CD14-positive monocyte (primary cell): ENCODE measurements at regions not wholly inside any gene's neighbourhood (a gene's known extent, or its start where the extent isn't known, plus 50 kb on each side); places are given as distances from the start of the nearest gene placed in this dataset.
"Not testable (repeated sequence)": the region's sequence is repeated elsewhere in the genome, so short reads cannot be mapped to it uniquely, and the experiment has no call there.

Experiments used
- DNase-seq, 3 donors: peaks; one replicate each; pipeline ENCODE4 v3.0.0-alpha.2; 2011 to 2022
- H2AFZ ChIP-seq: 2 replicates; pipeline ENCODE4 v1.6.0; 2012; ENCODE audit warnings: mild to moderate bottlenecking, low read depth, low read length, inconsistent platforms; ENCODE audit not compliant: insufficient read depth, poor library complexity, severe bottlenecking
- H3K27ac ChIP-seq, 2 donors: 1 replicate in 1 of 2; 2 replicates in 1 of 2; pipeline ENCODE4 v1.5.1; 2012 to 2013; ENCODE audit warnings: low read length in 2 of 2, control low read depth in 1 of 2, inconsistent platforms in 1 of 2, low read depth in 1 of 2, mild to moderate bottlenecking in 1 of 2
- H3K27me3 ChIP-seq, 2 donors: one replicate each; pipeline versions ENCODE4 v1.6.0 to v1.6.1; 2011 to 2013; ENCODE audit warnings: low read length in 2 of 2; ENCODE audit not compliant: control insufficient read depth in 2 of 2, insufficient read depth in 2 of 2
- H3K36me3 ChIP-seq, 2 donors: replicated peaks in 1 of 2; 1 replicate in 1 of 2; 2 replicates in 1 of 2; pipeline versions ENCODE4 v1.5.1 to v1.6.1; 2012 to 2013; ENCODE audit warnings: low read length in 2 of 2, control low read depth in 1 of 2, inconsistent platforms in 1 of 2, mild to moderate bottlenecking in 1 of 2; ENCODE audit not compliant: insufficient read depth in 2 of 2, control insufficient read depth in 1 of 2
- H3K4me1 ChIP-seq, 2 donors: 1 replicate in 1 of 2; 2 replicates in 1 of 2; pipeline versions ENCODE4 v1.5.1 to v1.6.1; 2012 to 2013; ENCODE audit warnings: low read length in 2 of 2, control low read depth in 1 of 2, inconsistent platforms in 1 of 2, mild to moderate bottlenecking in 1 of 2, moderate library complexity in 1 of 2; ENCODE audit not compliant: insufficient read depth in 2 of 2, control insufficient read depth in 1 of 2
- H3K4me2 ChIP-seq: replicated peaks from 2 replicates; pipeline ENCODE3; 2012; ENCODE audit warnings: low read length, moderate library complexity, mild to moderate bottlenecking; ENCODE audit not compliant: poor library complexity, severe bottlenecking; ENCODE audit errors: extremely low read depth
- H3K4me3 ChIP-seq, 3 experiments: fragments of 200-600 bp in 1 of 3; sonication (generic) in 1 of 3; replicated peaks in 1 of 3; 1 replicate in 2 of 3; 2 replicates in 1 of 3; pipeline ENCODE4 v1.5.1; 2011 to 2013; ENCODE audit warnings: low read length in 3 of 3, mild to moderate bottlenecking in 3 of 3, control low read depth in 2 of 3, low read depth in 2 of 3, inconsistent platforms in 1 of 3, moderate library complexity in 1 of 3
- H3K79me2 ChIP-seq: 2 replicates; pipeline ENCODE4 v1.6.0; 2012; ENCODE audit warnings: mild to moderate bottlenecking, control low read depth, inconsistent platforms, low read length, moderate library complexity; ENCODE audit not compliant: insufficient read depth
- H3K9ac ChIP-seq: 2 replicates; pipeline ENCODE4 v1.6.0; 2017; ENCODE audit warnings: low read length, mild to moderate bottlenecking; ENCODE audit not compliant: insufficient read depth, poor library complexity, severe bottlenecking
- H3K9me3 ChIP-seq, 2 donors: replicated peaks in 1 of 2; 1 replicate in 1 of 2; 2 replicates in 1 of 2; pipeline versions ENCODE4 v1.5.1 to v1.6.1; 2012 to 2013; ENCODE audit warnings: low read length in 2 of 2, control low read depth in 1 of 2; ENCODE audit not compliant: control insufficient read depth in 1 of 2, insufficient read depth in 1 of 2
- H4K20me1 ChIP-seq: 2 replicates; pipeline ENCODE4 v1.6.0; 2012; ENCODE audit warnings: mild to moderate bottlenecking, low read length, control low read depth, moderate library complexity; ENCODE audit not compliant: insufficient read depth
- H3K27ac Mint-ChIP-seq, 7 donors: one replicate each; pipeline ENCODE4 v1.8.0; 2020; ENCODE audit warnings: mild to moderate bottlenecking in 7 of 7, mixed read lengths in 7 of 7, moderate library complexity in 6 of 7, inconsistent platforms in 2 of 7
- H3K27me3 Mint-ChIP-seq, 3 donors: one replicate each; pipeline ENCODE4 v1.8.0; 2021 to 2022; ENCODE audit warnings: low read depth in 3 of 3, mild to moderate bottlenecking in 3 of 3, mixed read lengths in 3 of 3, moderate library complexity in 3 of 3, inconsistent platforms in 1 of 3
- H3K36me3 Mint-ChIP-seq, 2 donors: one replicate each; pipeline ENCODE4 v1.8.0; 2020; ENCODE audit warnings: mixed read lengths in 2 of 2, inconsistent platforms in 1 of 2, mild to moderate bottlenecking in 1 of 2
- H3K4me1 Mint-ChIP-seq: one replicate; pipeline ENCODE4 v1.8.0; 2020; ENCODE audit warnings: mild to moderate bottlenecking, mixed read lengths
- H3K4me3 Mint-ChIP-seq, 2 donors: one replicate each; pipeline ENCODE4 v1.8.0; 2020; ENCODE audit warnings: mild to moderate bottlenecking in 2 of 2, mixed read lengths in 2 of 2, moderate library complexity in 1 of 2
- H3K9me3 Mint-ChIP-seq, 7 donors: one replicate each; pipeline ENCODE4 v1.8.0; 2020 to 2022; ENCODE audit warnings: mixed read lengths in 7 of 7, mild to moderate bottlenecking in 6 of 7, moderate library complexity in 6 of 7, inconsistent platforms in 2 of 7
- WGBS: methylation state at CpG from one replicate; pipeline ENCODE4 v1.1.5; 2013; ENCODE audit warnings: missing lambda C conversion rate; ENCODE audit not compliant: insufficient coverage; 5-methylcytosine and 5-hydroxymethylcytosine counted together
- intact Hi-C, 2 donors: fragments of 100-400 bp; cut with micrococcal nuclease; formaldehyde crosslinking; loops; one replicate each; pipeline versions ENCODE4 v1.15.0 to v1.15.1; 2023
- TF ChIP-seq, protein P1 (sequence below): fragments of 200-600 bp; IDR thresholded peaks from one replicate; pipeline ENCODE4 v1.8.0; 2022; ENCODE audit warnings: antibody characterized with exemption, mild to moderate bottlenecking

DNA sequence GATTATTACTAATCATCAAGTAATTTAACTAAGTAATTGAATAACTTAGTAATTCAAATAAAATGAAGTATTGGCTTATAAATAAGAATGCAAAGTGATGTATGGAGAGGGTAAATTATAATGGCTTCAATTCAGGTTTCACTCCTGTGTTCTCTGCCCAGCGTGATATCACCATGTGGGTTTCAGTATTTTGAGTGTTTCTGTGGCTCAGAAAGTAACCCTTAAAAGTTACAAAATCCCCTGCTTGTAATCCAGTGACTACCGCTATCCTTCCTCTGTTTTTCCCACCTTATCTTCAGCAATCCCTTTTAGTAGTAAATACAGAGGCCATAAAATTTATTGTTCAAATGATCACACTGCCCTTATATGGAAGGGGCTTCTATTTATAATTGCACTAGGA, 316.4 kb upstream of the CFAP20DC start:
- TF ChIP-seq, protein P1, sequence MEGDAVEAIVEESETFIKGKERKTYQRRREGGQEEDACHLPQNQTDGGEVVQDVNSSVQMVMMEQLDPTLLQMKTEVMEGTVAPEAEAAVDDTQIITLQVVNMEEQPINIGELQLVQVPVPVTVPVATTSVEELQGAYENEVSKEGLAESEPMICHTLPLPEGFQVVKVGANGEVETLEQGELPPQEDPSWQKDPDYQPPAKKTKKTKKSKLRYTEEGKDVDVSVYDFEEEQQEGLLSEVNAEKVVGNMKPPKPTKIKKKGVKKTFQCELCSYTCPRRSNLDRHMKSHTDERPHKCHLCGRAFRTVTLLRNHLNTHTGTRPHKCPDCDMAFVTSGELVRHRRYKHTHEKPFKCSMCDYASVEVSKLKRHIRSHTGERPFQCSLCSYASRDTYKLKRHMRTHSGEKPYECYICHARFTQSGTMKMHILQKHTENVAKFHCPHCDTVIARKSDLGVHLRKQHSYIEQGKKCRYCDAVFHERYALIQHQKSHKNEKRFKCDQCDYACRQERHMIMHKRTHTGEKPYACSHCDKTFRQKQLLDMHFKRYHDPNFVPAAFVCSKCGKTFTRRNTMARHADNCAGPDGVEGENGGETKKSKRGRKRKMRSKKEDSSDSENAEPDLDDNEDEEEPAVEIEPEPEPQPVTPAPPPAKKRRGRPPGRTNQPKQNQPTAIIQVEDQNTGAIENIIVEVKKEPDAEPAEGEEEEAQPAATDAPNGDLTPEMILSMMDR, result no peak
- peaks cover 0 to 2% (median 0%) of the 10 kb centered on the region in 3 donors for H3K27me3 Mint-ChIP-seq
- peaks cover 0 to 2% (median 0%) of the 10 kb centered on the region in 7 donors for H3K9me3 Mint-ChIP-seq
- H3K4me1 ChIP-seq, result peaks cover 9% of the 10 kb centered on the region in 2 donors
- no peaks in the 10 kb centered on the region for H3K27me3 ChIP-seq
- H3K4me1 Mint-ChIP-seq, result peaks cover 17% of the 10 kb centered on the region
- no peak for DNase-seq
- no peak overlapping the region for H3K9ac ChIP-seq
- no peaks in the 10 kb centered on the region for H3K79me2 ChIP-seq
- no peaks in the 10 kb centered on the region for H3K36me3 Mint-ChIP-seq
- no peak overlapping the region for H2AFZ ChIP-seq
- no peaks in the 10 kb centered on the region for H4K20me1 ChIP-seq
- intact Hi-C loops, result no loop called here
- no peak overlapping the region for H3K4me3 ChIP-seq
- H3K4me3 Mint-ChIP-seq, result no peak overlapping the region
- H3K4me2 ChIP-seq, result no peak overlapping the region
- no peaks in the 10 kb centered on the region for H3K36me3 ChIP-seq
- no CpG with 5 or more reads among the region's 2 CpGs for WGBS
- no peak overlapping the region for H3K27ac ChIP-seq
- no peaks in the 10 kb centered on the region for H3K9me3 ChIP-seq
- H3K27ac Mint-ChIP-seq, result no peak overlapping the region

DNA sequence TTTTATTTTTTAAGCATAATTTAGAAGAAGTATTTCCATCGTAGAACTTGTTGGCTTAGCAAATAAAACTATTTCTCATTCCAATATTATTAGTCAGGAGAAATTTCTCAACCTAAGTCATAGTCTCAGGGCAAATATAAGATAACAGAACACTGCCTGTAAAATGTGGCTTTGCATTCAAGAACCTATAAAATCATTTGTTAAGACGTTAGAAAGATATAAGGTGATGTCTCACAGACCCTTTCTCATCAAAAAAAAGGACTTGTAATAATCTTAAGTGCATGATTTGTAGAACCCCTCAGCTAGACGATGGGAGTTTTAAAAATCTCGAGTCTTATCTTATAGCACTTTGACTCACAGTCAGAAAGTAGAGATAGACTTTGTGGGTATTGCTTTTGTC, 314.7 kb upstream of the CFAP20DC start:
- Histone ChIP-seq H3K27ac (no peak overlapping the region), H3K4me3 (no peak overlapping the region), H4K20me1 (no peaks in the 10 kb centered on the region), H2AFZ (no peak overlapping the region), H3K4me2 (no peak overlapping the region), H3K4me1 (peaks cover 9% of the 10 kb centered on the region in 2 donors), H3K9me3 (peaks cover 0 to 9% of the 10 kb centered on the region in 2 donors), H3K79me2 (no peaks in the 10 kb centered on the region), H3K36me3 (no peaks in the 10 kb centered on the region), H3K27me3 (no peaks in the 10 kb centered on the region), H3K9ac (no peak overlapping the region)
- intact Hi-C loops, result no loop called here
- no CpG with 5 or more reads among the region's 4 CpGs for WGBS
- Mint-ChIP-seq H3K4me1 (peaks cover 16% of the 10 kb centered on the region), H3K27ac (no peak overlapping the region), H3K9me3 (peaks cover under 1 to 15% (median 8%) of the 10 kb centered on the region in 7 donors), H3K36me3 (no peaks in the 10 kb centered on the region), H3K27me3 (peaks cover 0 to 2% (median 0%) of the 10 kb centered on the region in 3 donors), H3K4me3 (no peak overlapping the region)
- DNase-seq, result no peak
- TF ChIP-seq, protein P1, result no peak

DNA sequence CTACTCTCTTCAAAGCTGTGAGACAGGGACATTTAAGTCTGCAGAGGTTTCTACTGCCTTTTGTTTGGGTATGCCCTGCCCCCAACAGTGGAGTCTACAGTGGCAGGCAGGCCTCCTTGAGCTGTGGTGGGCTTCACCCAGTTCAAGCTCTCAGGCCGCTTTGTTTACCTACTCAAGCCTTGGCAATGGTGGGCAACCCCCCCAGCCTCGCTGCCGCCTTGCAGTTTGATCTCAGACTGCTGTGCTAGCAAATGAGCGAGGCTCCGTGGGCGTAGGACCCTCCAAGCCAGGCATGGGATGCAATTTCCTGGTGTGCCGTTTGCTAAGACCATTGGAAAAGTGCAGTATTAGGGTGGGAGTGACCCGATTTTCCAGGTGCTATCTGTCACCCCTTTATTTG, 310.5 kb upstream of the CFAP20DC start:
- H2AFZ ChIP-seq, H3K27me3 Mint-ChIP-seq, H3K4me1 Mint-ChIP-seq, H3K4me3 ChIP-seq, H3K4me1 ChIP-seq, H3K27ac Mint-ChIP-seq, H3K27me3 ChIP-seq, H3K4me3 Mint-ChIP-seq, H3K36me3 ChIP-seq, H3K9me3 ChIP-seq, H3K79me2 ChIP-seq, H4K20me1 ChIP-seq, H3K9ac ChIP-seq, H3K36me3 Mint-ChIP-seq, H3K4me2 ChIP-seq, intact Hi-C loops, DNase-seq, H3K27ac ChIP-seq: not testable (repeated sequence)
- H3K9me3 Mint-ChIP-seq, result peaks cover 7 to 34% (median 17%) of the 10 kb centered on the region in 7 donors
- WGBS, result 94% methylated on average over 7 of the region's 8 CpGs
